ENCODE measurements at regions not wholly inside any gene's neighbourhood (a gene's known extent, or its start where the extent isn't known, plus 50 kb on each side); places are given as distances from the start of the nearest gene placed in this dataset.

DNA sequence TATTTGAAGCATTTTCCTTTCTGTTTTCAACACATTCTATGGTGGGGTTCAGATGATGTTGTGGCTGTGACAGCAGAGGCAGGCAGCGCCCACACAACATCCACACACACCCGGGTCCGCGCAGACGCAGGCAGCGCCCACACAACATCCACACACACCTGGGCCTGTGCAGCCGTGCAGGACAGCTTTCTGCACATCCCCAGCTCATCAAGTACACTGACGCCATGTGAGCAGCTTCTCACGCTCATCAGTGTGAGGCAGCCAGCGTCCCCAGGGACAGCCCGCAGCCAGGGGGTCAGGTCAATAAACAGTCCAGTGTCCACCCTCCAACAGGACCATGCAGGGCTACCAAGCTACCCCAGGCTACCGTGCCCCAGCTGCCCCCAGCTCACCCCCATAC lies 272.8 kb upstream of the TCERG1L start:
- Mint-ChIP-seq H3K4me1 (no peaks in the 10 kb centered on the region), H3K27me3 (ENCODE audit: low read depth in 2 of 2) (peaks cover 0 to 10% of the 10 kb centered on the region in 2 donors), H3K9me3 (no peaks in the 10 kb centered on the region), H3K4me3 (no peak overlapping the region), H3K36me3 (no peaks in the 10 kb centered on the region), H3K27ac (no peak overlapping the region)
- H3K27ac ChIP-seq (ENCODE audit: low read length): no peak overlapping the region
- no peak overlapping the region for H3K4me3 ChIP-seq (ENCODE audit: low read length)
- DNase-seq (no peak), ATAC-seq (no peak)
- no peaks in the 10 kb centered on the region for H3K4me1 ChIP-seq (ENCODE audit: control insufficient read depth, insufficient read depth, low read length)
- H3K27me3 ChIP-seq (ENCODE audit: control insufficient read depth, insufficient read depth, low read length): no peaks in the 10 kb centered on the region
- 60% methylated on average over 11 of the region's 12 CpGs for WGBS (ENCODE audit: insufficient coverage)
- no peaks in the 10 kb centered on the region for H3K36me3 ChIP-seq (ENCODE audit: control insufficient read depth, insufficient read depth, low read length)
- no peaks in the 10 kb centered on the region for H3K9me3 ChIP-seq (ENCODE audit: control insufficient read depth, insufficient read depth, low read length)
- intact Hi-C loops (cut with micrococcal nuclease): no loop called here
- TF ChIP-seq, protein P1, sequence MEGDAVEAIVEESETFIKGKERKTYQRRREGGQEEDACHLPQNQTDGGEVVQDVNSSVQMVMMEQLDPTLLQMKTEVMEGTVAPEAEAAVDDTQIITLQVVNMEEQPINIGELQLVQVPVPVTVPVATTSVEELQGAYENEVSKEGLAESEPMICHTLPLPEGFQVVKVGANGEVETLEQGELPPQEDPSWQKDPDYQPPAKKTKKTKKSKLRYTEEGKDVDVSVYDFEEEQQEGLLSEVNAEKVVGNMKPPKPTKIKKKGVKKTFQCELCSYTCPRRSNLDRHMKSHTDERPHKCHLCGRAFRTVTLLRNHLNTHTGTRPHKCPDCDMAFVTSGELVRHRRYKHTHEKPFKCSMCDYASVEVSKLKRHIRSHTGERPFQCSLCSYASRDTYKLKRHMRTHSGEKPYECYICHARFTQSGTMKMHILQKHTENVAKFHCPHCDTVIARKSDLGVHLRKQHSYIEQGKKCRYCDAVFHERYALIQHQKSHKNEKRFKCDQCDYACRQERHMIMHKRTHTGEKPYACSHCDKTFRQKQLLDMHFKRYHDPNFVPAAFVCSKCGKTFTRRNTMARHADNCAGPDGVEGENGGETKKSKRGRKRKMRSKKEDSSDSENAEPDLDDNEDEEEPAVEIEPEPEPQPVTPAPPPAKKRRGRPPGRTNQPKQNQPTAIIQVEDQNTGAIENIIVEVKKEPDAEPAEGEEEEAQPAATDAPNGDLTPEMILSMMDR (IDR thresholded peaks at IDR 0.05): no peak

DNA sequence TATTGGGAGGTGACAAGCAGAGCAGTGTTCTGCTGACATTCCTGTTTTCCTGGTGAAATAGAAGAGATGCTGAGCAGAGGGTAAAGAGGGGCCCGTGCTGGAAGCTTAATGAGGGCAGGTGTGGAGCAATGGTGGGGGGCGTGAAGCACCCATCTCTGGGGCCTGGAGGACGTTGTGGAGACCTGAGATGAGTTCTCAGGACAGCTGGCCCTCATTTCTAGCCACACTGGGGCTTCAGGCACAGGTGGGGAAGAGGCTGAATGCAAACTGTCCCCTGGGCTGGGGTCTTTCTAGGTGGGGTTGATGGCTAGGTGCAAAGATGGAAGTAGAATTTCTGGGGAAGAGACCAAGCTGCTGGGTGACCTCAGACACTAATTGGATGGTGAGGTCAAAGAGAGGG lies 274.2 kb upstream of the TCERG1L start:
- WGBS (ENCODE audit: insufficient coverage): 51% methylated on average over 3 of the region's 3 CpGs
- TF ChIP-seq, protein P1 (IDR thresholded peaks at IDR 0.05): no peak
- no peak overlapping the region for H3K27ac ChIP-seq (ENCODE audit: low read length)
- Mint-ChIP-seq H3K27ac (no peak overlapping the region), H3K36me3 (no peaks in the 10 kb centered on the region), H3K4me3 (no peak overlapping the region), H3K4me1 (no peaks in the 10 kb centered on the region), H3K27me3 (ENCODE audit: low read depth in 2 of 2) (peaks cover 0 to 10% of the 10 kb centered on the region in 2 donors), H3K9me3 (no peaks in the 10 kb centered on the region)
- no peaks in the 10 kb centered on the region for H3K36me3 ChIP-seq (ENCODE audit: control insufficient read depth, insufficient read depth, low read length)
- no peaks in the 10 kb centered on the region for H3K27me3 ChIP-seq (ENCODE audit: control insufficient read depth, insufficient read depth, low read length)
- no peak for DNase-seq
- ATAC-seq: no peak
- H3K4me1 ChIP-seq (ENCODE audit: control insufficient read depth, insufficient read depth, low read length): no peaks in the 10 kb centered on the region
- intact Hi-C loops (cut with micrococcal nuclease): no loop called here
- H3K4me3 ChIP-seq (ENCODE audit: low read length): no peak overlapping the region
- H3K9me3 ChIP-seq (ENCODE audit: control insufficient read depth, insufficient read depth, low read length): no peaks in the 10 kb centered on the region

DNA sequence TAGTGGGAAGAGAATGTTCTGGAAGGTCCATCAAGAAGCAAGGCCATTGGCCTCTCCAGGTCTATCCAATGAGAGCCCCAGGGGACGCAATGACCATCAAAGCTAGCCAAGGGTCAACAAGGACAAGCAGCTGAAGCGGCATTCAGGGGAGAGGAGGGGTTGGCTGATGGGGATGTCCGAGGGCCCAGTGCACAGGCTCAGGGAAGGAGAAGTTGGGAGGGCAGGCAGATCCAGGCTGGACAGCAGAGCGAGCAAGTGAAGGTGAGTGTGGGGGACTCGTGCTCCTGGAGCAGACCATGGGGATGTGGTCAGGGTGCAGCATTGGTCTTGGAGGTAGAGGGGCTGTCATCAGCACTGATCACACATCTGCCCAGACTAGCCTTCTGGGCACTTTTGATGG lies 275.4 kb upstream of the TCERG1L start:
- intact Hi-C loops (cut with micrococcal nuclease): no loop called here
- Histone ChIP-seq H3K4me1 (ENCODE audit: control insufficient read depth, insufficient read depth, low read length) (no peaks in the 10 kb centered on the region), H3K4me3 (ENCODE audit: low read length) (no peak overlapping the region), H3K27me3 (ENCODE audit: control insufficient read depth, insufficient read depth, low read length) (no peaks in the 10 kb centered on the region), H3K27ac (ENCODE audit: low read length) (no peak overlapping the region), H3K36me3 (ENCODE audit: control insufficient read depth, insufficient read depth, low read length) (no peaks in the 10 kb centered on the region), H3K9me3 (ENCODE audit: control insufficient read depth, insufficient read depth, low read length) (no peaks in the 10 kb centered on the region)
- 60% methylated on average over 5 of the region's 5 CpGs for WGBS (ENCODE audit: insufficient coverage)
- ATAC-seq: no peak
- Mint-ChIP-seq H3K36me3 (no peaks in the 10 kb centered on the region), H3K27me3 (ENCODE audit: low read depth in 2 of 2) (peaks cover 0 to 10% of the 10 kb centered on the region in 2 donors), H3K27ac (no peak overlapping the region), H3K9me3 (peaks cover 0 to under 1% of the 10 kb centered on the region in 2 donors), H3K4me3 (no peak overlapping the region), H3K4me1 (no peaks in the 10 kb centered on the region)
- TF ChIP-seq, protein P1 (IDR thresholded peaks at IDR 0.05): no peak
- DNase-seq: no peak

DNA sequence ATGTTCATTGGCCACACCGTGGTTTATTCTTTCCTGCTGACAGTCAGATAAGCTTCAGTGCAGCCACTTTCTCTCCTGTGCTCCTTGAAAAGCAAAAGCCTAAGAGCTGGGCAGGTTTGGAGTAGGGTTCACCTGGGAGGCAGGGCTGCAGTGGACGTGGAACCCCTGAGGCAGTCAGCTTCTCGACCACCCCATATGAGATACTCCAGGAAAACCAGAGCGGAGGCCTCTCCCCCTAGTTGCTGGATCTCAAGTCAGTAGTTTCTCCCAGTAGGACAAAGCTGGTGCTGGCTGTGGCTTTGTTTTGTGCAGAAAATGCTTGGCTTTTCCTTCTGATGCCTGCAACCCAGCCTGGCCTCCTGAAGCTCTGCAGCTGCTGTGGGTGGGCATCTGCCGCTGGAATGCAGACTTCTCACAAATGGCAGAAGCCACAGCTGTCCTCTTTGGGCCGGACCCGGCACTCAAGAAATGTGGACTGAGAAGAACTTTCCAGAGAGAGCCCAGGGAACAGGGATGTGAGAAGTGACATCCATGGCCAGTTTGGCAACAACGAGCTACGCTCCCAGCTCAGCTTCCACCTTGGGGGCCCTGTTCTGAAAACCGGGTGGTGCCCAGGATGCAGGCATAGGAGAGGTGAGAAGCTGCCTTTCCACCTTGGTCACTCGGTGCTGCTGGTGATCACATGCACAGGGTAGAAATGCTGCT lies 276.6 kb upstream of the TCERG1L start:
- Mint-ChIP-seq H3K9me3 (peaks cover 0 to 3% of the 10 kb centered on the region in 2 donors), H3K4me3 (no peak overlapping the region), H3K27ac (no peak overlapping the region), H3K4me1 (no peaks in the 10 kb centered on the region), H3K27me3 (ENCODE audit: low read depth in 2 of 2) (peaks cover 0 to 10% of the 10 kb centered on the region in 2 donors), H3K36me3 (no peaks in the 10 kb centered on the region)
- ATAC-seq: no peak
- Histone ChIP-seq H3K9me3 (ENCODE audit: control insufficient read depth, insufficient read depth, low read length) (no peaks in the 10 kb centered on the region), H3K4me3 (ENCODE audit: low read length) (no peak overlapping the region), H3K27me3 (ENCODE audit: control insufficient read depth, insufficient read depth, low read length) (no peaks in the 10 kb centered on the region), H3K27ac (ENCODE audit: low read length) (no peak overlapping the region), H3K36me3 (ENCODE audit: control insufficient read depth, insufficient read depth, low read length) (no peaks in the 10 kb centered on the region), H3K4me1 (ENCODE audit: control insufficient read depth, insufficient read depth, low read length) (no peaks in the 10 kb centered on the region)
- WGBS (ENCODE audit: insufficient coverage): 79% methylated on average over 11 of the region's 11 CpGs
- intact Hi-C loops (cut with micrococcal nuclease): no loop called here
- TF ChIP-seq, protein P1 (IDR thresholded peaks at IDR 0.05): no peak
- DNase-seq: no peak

Measured in natural killer cell (primary cell).